GM19438 (cell line): ENCODE measurements at regions not wholly inside any gene's neighbourhood (a gene's known extent, or its start where the extent isn't known, plus 50 kb on each side); places are given as distances from the start of the nearest gene placed in this dataset.
"Not testable (repeated sequence)": the region's sequence is repeated elsewhere in the genome, so short reads cannot be mapped to it uniquely, and the experiment has no call there.

Experiments
- ATAC-seq: cut with Tn5 transposase; IDR thresholded peaks from one replicate; pipeline ENCODE4 v1.9.1; 2021; ENCODE audit warnings: low read depth; ENCODE audit not compliant: unreplicated experiment

DNA sequence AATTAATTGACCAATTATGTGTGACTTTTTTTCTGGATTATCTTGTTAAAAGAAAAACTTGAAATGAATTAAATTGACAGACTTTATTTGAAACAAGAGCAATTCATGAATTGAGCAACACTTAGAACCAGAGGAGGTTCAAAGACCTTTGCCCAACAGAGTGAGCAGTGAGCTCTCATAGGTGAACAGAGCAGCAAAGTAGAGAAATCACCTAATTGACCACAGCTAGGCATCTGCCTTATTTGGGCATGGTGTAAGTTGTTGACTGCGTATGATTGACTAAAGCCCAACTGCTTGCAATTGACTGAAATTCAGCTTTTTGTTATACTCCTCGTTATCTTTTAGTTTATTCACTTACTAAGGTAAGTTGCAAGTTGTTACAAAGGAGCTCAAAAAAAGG is 1216.0 kb upstream of the ALCAM start:
- no peak for ATAC-seq

DNA sequence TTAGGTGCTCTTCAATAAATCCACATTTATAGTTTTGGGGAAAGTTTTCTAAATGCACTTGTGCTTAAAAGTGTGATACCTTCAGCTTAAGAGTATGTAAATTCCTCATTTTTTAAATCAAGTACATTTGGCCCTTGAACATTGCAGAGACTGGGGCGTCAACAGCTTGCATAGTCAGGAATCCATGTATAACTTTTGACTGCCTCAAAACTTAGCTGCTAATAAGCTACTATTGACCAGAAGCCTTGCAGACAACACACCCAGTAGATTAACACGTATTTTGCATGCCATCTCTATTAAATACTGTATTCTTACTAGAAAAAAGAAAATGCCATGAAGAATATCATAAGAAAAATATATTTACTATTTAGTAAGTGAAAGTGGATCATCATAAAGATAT is 1211.8 kb upstream of the ALCAM start:
- no peak for ATAC-seq

DNA sequence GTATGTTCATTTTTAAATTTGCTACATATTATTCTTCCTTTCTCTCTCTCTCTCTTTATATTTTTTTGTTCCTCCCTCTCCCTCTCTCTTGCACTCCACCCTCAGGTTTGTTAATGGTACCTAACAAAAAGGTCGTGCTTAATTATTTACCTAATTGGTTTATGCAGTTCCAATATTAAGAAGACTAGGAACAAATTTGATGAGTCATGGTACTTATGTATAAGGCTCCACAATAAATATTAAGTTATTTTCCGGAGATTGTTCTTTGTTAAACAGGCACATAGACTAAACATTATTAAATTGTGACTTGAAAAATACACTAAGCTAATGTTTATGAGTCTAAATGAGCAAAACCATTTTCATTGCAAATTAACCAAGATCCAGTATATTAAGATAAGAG is 1200.8 kb upstream of the ALCAM start:
- no peak for ATAC-seq

DNA sequence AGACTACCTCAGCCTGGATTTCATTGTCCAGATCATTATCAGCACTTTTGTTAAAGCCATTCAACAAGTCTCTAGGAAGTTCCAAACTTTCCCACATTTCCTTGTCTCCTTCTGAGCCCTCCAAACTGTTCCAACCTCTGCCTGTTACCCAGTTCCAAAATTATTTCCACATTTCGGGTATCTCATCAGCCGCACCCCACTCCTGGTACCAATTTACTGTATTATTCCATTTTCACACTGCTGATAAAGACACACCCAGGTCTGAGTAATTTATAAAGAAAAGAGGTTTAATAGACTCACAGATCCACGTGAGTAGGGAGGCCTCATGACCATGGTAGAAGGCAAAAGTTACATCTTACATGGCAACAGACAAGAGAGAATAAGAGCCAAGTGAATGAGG is 1198.3 kb upstream of the ALCAM start:
- ATAC-seq: no peak

DNA sequence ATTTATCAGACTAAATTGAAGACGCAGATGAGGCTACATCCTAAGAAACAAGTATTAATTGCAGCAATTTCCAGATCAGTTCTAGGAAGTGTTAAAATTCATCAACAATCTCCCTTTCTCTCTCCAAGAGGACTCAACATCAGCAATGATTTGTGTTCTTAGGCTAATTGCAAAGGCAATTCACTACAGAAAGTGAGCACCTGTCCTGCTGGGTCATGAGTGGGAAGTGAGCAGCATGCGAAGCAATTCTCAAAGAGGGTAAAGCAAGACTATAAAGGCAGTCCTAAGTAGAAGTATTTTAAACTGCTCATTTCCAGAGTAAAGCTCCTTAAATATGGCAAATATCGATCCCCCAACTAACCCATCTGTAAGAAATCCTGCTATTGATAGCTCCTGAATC is 1191.0 kb upstream of the ALCAM start:
- no peak for ATAC-seq

DNA sequence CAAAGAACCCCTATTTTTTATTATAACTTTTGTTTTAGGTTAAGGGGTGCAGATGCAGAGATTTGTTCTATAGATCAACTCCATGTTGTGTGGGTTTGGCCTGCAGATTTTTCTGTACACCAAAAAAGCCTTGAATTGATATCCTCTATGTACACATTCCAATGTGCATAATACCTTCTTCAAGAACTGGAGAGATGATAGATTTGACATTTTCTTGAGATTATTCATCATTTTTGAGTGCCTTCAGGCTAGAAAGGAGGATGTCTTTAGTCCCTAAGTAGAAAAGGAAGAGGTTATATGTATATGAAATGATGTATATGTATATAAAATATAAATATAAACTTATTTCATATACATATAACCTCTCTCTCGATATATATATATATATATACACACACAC is 1190.0 kb upstream of the ALCAM start:
- no peak for ATAC-seq

DNA sequence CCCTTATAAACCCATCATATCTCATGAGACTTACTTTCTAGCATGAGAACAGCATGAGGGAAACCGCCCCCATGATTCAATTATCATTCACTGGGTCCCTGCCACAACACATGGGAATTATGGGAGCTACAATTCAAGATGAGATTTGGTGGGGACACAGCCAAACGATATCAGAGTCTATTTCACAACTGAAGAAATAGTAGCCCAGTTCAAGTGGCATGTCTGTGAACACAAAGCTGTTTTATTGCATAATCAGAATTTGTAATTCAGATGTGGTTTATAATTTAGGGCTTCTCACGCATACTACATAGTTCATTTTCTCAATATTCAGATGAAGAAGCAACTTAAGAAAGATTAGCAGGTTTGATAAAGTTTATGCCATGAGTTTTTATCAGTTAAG is 1188.0 kb upstream of the ALCAM start:
- ATAC-seq: no peak

DNA sequence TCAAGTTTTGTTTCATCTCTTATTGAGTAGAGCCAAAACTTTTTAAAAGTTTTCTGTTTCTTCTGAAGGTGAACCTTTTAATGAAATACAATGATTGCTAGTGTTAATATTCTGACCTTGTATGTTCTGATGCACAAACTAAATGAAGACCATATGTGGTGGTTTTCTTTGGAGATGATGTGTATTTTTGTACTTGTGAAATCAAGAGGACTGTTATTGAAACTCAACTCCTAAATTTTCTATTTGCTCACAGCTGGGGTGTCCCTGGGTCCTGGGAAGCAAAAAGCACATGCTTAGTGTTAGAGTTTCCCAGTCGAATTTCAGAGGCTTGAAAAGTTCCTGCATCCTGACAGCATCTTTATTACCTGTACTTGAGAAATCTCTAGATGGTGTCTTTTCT is 1185.8 kb upstream of the ALCAM start:
- ATAC-seq: no peak

DNA sequence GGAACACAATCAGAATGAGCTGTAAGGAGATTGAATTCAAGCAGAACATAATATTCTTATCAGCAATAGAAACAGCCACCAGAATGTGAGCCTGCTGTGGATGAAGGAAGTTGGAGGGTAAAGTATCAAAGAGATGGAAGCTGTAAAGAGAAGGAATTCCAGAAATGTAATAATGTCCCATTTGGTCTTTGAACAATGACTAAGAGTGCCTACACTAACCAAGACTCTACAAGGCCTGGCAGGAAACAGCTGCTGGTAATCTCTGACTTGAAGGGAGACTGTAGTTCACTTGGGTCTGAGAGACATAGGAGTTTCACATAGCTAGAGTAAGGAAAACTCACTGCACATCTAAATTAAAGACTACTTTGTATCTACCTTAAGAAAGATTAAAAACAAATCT is 1176.0 kb upstream of the ALCAM start:
- no peak for ATAC-seq

DNA sequence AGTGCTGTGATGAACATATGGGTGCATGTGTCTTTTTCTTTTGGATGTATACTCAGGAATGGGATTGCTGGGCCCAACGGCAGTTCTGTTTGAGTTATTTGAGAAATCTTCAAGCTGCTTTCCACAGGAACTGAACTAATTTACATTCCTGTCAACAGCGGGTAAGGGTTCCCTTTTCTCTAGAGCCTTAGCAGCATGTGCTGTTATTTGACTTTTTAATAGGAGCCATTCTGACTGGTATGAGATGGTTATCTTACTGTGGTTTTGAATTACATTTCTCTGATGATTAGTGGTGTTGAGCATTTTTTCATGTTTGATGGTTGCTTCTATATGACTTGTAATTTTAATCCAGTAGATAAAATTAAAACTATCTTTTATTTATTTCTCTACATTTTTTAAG is 1168.6 kb upstream of the ALCAM start:
- ATAC-seq: no peak

DNA sequence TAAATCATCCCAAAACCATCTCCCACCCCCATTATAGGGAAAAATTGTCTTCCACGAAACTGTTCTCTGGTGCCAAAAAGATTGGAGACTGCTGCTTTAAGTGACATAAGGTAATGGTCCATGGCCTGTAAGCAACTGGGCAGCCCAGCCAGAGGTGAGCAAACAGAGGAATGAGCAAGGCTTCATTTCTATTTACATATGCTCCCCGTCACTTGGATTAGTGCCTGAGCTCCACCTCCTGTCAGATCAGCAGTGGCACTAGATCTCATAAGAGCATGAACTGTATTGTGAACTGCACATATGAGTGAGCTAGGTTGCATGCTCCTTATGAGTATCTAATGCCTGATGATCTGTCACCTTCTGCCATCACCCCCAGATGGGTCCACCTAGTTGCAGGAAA is 1159.8 kb upstream of the ALCAM start:
- no peak for ATAC-seq

DNA sequence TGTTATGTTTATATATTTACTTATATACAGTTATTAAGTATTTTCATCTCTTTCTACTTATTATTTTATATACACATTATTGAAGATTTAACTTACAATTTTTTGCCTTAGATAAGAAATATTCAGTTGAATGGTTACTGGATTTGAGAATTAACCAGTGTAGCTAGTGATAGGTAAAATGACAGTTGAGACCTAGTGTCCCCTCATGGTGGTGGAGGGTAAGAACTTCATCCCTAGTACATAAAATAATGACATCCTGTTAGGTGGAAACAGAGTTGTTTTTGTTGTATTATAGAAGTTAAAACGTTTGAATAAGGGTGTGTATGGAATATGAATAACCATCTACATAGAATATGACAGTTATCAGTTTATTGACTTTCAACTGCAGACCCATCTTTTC is 1152.4 kb upstream of the ALCAM start:
- ATAC-seq: no peak

DNA sequence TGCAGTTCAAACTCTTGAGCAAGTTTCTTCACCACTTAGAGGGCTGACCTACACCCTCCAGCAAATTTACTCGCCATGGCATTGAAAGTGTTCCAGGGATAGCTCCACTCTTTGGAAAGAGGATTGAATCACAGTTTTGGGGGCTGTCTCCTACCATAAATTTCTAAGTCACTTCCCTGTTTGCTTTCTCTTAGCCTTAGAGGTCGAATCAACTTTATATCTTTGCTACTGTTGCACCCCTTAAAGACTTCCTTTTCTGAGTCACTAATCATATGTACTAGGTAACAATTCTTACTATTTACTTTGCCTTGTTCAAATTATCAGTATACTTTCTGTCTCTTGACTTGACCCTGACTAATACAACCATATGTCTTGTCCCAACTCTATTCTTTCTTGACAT is 1151.8 kb upstream of the ALCAM start:
- ATAC-seq: no peak

DNA sequence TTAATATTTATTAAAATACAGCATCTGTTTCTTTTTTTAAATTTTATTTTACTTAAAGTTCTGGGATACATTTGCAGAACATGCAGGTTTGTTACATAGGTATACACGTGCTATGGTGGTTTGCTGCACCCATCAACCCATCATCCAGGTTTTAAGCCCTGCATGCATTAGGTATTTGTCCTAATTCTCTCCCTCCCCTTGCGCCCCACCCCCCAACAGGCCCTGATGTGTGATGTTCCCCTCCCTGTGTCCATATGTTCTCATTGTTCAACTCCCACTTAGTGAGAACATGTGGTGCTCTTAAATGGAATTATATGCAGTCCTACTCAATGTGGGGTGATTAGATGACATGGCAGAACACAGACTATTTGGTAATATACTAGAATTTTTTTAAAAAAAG is 1147.7 kb upstream of the ALCAM start:
- ATAC-seq: not testable (repeated sequence)

DNA sequence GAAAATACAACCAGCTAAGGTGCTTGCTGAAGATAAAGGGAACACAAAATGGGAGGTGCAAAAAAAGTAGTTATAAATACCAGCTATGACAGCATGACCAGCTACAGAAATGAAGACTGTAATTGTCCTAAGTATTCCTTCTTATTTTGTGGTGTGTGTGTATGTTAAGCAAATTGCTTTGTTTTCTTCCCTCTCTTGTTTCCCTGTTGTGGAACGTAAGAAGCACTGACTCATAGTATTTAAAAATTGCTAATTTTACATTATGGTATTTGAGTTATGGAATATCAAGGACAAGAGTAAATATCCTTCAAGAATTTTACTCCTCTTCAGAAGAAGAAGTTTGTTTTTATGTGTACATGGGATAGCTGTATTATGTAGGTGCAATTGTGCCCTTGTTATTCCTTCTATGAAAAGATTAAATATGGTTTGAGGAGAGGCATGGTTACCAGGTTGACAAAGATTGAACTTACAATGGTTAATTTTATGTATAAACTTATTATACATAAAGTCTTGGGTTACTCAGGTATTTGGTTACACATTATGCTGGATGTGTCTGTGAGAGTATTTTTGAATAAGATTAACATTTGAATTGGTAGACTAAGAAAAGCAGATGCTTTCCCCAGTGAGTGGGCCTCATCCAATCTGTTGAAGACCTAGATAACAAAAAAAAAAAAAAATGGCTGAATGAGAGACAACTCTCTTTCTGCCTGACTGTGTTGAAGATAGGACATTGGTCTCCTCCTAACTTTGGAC is 1132.1 kb upstream of the ALCAM start:
- ATAC-seq: no peak

DNA sequence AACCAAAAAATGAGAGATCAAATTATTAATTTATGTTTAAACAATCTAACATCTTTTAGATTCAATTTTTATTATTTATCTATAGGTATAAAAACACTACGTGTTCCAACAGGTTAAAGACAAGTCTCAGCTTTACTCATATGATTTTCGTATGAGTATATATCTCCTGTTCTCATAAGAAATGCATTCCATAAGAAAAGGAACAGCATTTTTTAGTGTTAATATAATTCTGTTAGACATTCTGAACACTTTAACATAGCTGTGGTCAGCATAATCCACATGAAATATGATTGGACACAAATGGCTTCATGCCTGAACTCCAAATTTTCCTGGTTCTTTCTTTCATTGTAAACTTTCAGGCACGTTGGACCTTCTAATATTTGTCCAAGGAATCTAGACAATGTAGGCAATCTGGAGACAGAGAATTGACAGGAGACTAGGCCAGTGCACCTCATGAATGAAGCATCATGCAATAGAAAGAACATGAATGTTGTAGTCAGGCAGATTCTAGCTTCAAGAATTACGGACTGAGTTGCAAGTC is 1122.0 kb upstream of the ALCAM start:
- no peak for ATAC-seq

DNA sequence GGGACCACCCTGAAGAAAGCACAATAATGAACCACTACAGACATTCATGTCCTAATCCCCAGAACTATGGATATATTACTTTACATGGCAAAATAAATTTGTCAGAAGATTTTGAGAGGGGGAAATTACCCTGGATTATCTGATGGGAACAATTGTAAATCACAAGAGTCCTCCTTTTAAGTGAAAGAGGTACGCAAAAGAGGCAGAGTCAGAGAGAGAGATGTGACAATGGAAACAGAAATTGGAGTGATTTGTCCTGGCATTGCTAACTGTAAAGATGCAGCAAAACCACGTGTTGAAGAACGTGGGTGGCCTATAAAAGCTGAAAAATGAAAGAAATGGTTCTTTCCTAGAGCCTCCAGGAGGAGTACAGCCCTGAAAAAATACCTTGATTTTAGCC is 1121.4 kb upstream of the ALCAM start:
- ATAC-seq: no peak

DNA sequence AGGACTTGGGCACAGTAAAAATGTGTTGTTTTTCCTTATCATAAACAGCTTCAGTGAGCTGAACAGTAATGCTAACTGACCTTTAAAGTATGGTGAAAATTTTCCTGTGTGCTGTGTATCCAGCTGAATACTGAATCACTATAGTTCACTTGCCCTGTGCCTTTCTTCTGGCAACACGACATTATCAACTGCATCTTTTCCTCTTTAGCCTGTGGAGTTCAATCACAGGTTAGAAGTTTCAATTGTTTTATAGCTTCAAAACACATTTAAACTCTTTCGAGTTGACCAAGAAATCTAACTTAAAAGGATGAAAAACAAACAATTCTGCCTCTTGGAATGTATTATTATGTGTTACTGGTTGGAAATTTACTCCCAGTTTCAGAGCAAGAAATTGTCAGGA is 1120.7 kb upstream of the ALCAM start:
- no peak for ATAC-seq

DNA sequence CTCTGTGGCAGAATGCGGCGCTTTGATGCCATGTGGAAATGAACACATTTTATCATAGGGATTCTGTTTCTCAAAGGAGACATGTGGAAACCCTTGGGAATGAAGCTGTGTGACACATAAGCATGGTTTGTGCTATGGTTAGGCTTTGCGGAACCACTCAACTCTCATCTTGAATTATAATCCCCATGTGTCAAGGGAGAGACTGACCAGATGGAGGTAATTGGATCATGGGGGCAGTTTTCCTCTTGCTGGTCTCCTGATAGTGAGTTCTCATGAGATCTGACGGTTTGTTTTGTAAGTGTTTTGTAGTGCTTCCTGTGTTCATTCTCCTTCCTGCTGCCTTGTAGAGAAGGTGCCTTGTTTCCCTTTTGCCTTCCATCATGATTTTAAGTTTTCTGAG is 1109.2 kb upstream of the ALCAM start:
- ATAC-seq: no peak

DNA sequence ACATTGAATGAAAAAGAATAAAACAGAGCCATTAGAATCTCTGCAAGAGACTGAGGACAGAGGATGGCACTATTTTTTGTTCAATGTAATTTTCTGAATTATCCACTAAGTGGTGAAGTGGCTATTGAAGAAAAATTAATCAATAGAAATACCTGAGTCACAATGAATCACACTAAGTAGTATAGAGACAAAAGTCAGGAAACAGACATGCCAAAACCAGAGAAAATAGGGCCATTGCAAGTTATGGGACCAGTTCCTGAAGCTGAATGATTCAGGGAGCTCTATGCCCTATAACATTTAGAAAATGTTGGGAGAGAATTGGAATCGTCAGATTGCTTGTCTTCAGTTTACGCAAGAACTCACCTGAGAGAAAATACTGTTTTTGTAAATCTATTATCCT is 1103.2 kb upstream of the ALCAM start:
- no peak for ATAC-seq

DNA sequence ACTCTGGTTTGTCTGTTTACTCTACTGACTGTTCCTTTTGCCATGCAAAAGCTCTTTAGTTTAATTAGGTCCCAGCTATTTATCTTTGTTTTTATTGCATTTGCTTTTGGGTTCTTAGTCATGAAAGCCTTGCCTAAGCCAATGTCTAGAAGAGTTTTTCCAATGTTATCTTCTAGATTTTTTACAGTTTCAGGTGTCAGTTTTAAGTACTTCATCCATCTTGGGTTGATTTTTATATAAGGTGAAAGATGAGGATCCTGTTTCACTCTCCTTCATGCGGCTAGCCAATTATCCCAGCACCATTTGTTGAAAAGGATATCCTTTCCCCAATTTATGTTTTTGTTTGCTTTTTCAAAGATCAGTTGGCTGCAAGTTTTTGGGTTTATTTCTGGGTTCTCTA is 1100.5 kb upstream of the ALCAM start:
- not testable (repeated sequence) for ATAC-seq

DNA sequence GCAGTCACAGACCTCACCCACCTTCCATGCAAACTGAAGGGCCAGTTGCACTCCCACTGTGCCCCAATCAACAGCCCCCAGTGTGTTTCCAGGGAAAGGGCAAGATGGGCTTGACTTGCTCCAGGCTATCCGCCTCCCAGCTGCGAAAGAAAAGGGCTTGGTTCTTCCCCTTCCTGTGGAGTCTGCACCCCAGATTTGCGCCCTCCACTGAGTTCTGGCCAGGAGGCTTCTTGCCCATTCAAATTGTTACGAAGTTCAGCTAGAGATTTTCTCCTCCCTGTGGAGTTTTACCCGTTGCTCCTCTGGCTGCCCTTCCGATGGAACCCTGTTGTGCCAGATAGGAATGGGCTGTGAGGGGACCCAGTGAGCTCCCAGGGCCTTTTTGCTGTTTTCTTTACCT is 1096.9 kb upstream of the ALCAM start:
- ATAC-seq: no peak
